Endothelial cell of umbilical vein (primary cell): ENCODE measurements at regions not wholly inside any gene's neighbourhood (a gene's known extent, or its start where the extent isn't known, plus 50 kb on each side); places are given as distances from the start of the nearest gene placed in this dataset.

Experiments
- EZH2 ChIP-seq: IDR thresholded peaks from 2 replicates; pipeline ENCODE4 v1.6.1; 2012; ENCODE audit warnings: borderline replicate concordance, low read depth, mild to moderate bottlenecking, moderate library complexity, low read length, inconsistent platforms; ENCODE audit not compliant: severe bottlenecking
- GATA2 ChIP-seq: IDR thresholded peaks from 2 replicates; pipeline ENCODE4 v1.7.0; 2011; ENCODE audit warnings: low read depth, mild to moderate bottlenecking, moderate library complexity, mixed read lengths, low read length; ENCODE audit not compliant: insufficient read length, insufficient read depth
- TF ChIP-seq, protein P1 (sequence below), 2 donors: IDR thresholded peaks; 1 replicate in 1 of 2; 2 replicates in 1 of 2; pipeline ENCODE4 v1.5.1; 2011; ENCODE audit warnings: low read length in 2 of 2, mild to moderate bottlenecking in 2 of 2, moderate library complexity in 2 of 2, control low read depth in 1 of 2, inconsistent platforms in 1 of 2, low read depth in 1 of 2; ENCODE audit not compliant: insufficient read depth in 1 of 2; ENCODE audit errors: extremely low read depth in 1 of 2

DNA sequence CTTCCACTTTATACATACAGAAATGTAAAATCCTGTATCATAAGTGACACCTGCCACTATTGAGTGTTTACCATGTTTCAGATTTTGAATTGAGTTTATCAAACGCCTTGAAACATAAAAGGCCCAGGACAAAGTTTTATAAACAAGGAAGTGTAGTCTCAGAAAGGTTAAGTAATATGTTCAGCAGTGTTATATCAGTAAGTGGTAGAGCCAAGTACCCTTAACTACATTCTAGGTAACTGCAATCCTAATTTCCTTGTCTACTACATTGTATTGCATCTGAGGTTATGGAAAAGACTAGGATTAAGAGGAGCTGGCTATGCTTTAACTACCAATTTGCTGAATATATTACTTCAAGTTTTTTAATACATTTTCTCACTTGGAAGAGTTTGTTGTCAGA is 641.6 kb downstream of the LRRC70 start:
- no peak for TF ChIP-seq EZH2
- TF ChIP-seq, protein P1, sequence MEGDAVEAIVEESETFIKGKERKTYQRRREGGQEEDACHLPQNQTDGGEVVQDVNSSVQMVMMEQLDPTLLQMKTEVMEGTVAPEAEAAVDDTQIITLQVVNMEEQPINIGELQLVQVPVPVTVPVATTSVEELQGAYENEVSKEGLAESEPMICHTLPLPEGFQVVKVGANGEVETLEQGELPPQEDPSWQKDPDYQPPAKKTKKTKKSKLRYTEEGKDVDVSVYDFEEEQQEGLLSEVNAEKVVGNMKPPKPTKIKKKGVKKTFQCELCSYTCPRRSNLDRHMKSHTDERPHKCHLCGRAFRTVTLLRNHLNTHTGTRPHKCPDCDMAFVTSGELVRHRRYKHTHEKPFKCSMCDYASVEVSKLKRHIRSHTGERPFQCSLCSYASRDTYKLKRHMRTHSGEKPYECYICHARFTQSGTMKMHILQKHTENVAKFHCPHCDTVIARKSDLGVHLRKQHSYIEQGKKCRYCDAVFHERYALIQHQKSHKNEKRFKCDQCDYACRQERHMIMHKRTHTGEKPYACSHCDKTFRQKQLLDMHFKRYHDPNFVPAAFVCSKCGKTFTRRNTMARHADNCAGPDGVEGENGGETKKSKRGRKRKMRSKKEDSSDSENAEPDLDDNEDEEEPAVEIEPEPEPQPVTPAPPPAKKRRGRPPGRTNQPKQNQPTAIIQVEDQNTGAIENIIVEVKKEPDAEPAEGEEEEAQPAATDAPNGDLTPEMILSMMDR (IDR thresholded peaks at IDR 0.05; ENCODE audit: extremely low read depth in 1 of 2, insufficient read depth in 1 of 2, low read depth in 1 of 2, low read length in 2 of 2), result no peak
- no peak for TF ChIP-seq GATA2
